ENCODE measurements at regions not wholly inside any gene's neighbourhood (a gene's known extent, or its start where the extent isn't known, plus 50 kb on each side); places are given as distances from the start of the nearest gene placed in this dataset.

DNA sequence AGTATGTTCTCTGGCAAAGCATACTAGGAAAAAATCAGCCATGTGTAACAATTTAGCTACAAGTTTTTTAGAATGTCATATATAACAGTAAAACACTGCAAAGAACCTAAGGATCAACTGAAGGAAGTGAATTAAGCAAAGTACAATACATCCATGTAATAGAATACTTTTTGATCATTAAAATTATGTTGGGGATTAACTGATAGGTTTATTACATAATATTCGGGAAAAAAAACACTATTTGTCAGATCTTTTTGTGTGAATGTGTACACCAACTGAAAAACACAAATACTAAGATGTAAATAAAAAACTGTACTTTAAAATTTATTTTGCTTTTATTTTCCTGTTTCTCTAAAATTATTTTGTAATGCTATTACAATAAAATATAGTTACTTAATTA, 185.5 kb upstream of the DYNLRB2 start:
- TF ChIP-seq EP300 (IDR thresholded peaks at IDR 0.05), result no peak
- TF ChIP-seq, protein P1, sequence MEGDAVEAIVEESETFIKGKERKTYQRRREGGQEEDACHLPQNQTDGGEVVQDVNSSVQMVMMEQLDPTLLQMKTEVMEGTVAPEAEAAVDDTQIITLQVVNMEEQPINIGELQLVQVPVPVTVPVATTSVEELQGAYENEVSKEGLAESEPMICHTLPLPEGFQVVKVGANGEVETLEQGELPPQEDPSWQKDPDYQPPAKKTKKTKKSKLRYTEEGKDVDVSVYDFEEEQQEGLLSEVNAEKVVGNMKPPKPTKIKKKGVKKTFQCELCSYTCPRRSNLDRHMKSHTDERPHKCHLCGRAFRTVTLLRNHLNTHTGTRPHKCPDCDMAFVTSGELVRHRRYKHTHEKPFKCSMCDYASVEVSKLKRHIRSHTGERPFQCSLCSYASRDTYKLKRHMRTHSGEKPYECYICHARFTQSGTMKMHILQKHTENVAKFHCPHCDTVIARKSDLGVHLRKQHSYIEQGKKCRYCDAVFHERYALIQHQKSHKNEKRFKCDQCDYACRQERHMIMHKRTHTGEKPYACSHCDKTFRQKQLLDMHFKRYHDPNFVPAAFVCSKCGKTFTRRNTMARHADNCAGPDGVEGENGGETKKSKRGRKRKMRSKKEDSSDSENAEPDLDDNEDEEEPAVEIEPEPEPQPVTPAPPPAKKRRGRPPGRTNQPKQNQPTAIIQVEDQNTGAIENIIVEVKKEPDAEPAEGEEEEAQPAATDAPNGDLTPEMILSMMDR (IDR thresholded peaks at IDR 0.05), result no peak
- no peak for TF ChIP-seq POLR2AphosphoS5 (IDR thresholded peaks at IDR 0.05)
- no peak for TF ChIP-seq POLR2A (IDR thresholded peaks at IDR 0.05)
